Cardiac septum (tissue), 1 donor: ENCODE measurements at regions not wholly inside any gene's neighbourhood (a gene's known extent, or its start where the extent isn't known, plus 50 kb on each side); places are given as distances from the start of the nearest gene placed in this dataset.

Experiments
- DNase-seq: peaks from one replicate; pipeline ENCODE4 v3.0.0-alpha.2; 2020; ENCODE audit warnings: low spot score
- intact Hi-C: fragments of 100-400 bp; cut with DNase I; formaldehyde crosslinking; loops from one replicate; pipeline ENCODE4 v1.14.0; 2022
- donor health status: DM: no; HTN: no; CAD: no.

DNA sequence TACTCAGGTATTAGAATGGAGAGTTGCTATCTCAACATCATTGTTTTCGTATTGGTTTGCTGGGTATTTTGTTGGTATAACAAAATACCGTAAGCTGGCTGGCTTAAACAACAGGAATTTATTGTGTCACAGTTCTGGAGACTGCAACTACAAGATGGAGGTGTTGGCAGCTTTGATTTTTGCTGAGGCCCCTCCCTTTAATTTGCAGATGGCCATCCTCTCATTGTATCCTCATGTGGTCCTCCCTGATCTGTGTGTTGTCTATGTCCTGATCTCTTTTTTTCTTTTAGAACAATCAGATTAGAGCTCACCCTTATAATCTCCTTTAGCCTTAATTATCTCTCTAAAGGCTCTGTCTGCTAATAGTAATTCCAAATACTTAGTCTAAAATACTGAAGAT is 299.8 kb upstream of the GOLIM4 start:
- intact Hi-C loops, result no loop called here
- no peak for DNase-seq

GRCh38 chr3:168394439-168394838 is 298.7 kb upstream of the GOLIM4 start:
- intact Hi-C loops, result no loop called here
- no peak for DNase-seq

DNA sequence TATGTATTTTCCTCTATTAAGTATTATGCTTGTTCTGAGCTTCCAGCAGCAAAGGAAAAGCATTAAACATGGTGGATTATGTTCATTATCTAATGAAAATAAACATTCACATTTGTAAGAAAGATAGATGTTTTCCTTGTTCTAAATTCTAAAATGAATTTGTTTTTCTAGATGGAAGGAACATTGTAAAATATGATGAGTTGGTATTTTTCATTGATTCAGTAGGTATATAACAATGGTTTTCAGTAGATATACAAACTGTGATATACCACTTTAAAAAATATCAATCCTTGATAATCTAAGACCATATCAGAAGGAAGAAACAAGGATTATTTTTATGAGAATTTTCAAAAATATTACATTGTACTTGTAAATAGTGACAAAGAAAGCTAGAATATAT is 290.6 kb upstream of the GOLIM4 start:
- intact Hi-C loops, result no loop called here
- no peak for DNase-seq

- DNase-seq, result no peak
- intact Hi-C loops, result no loop called here
These were observed 289.3 kb upstream of the GOLIM4 start for GRCh38 chr3:168384990-168385389.

DNA sequence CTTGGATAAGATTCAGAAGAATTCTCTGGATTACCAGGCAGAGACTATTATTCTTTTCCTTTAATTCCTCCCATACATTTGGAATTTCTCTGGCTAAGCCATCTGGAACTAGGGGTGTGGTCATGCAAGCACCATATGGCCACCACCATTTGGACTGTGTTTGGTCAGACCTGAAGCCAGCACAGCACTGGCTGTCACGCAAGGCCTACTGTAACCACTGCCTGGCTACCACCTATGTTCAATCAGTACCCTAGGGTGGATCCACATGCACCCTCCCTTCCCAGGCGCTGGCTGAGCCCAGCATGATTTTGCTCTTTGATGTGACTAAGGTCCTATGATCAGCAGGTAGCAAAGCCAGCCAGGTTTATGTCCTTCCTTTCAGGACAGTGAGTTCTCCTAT is 287.8 kb upstream of the GOLIM4 start:
- DNase-seq, result no peak
- intact Hi-C loops, result no loop called here

DNA sequence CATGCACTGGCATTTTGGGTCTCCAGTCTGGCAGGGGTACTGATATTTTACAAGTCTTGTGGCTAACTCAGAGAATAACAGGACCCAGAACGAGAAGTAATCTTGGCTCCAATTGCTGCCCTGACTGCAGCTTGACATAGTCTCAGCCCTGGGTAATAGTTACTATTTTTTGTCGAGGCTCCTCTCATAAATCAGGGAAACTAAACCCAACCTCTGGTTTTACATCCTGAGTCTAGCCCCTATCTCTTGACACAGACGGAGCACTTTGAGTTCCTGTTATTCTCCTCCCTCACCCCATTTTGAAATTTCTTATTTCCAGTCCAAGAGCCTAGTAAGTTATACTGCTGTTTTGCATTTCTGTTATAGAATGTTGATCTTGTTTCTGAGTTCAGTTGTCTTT is 276.1 kb upstream of the GOLIM4 start:
- intact Hi-C loops, result no loop called here
- no peak for DNase-seq

DNA sequence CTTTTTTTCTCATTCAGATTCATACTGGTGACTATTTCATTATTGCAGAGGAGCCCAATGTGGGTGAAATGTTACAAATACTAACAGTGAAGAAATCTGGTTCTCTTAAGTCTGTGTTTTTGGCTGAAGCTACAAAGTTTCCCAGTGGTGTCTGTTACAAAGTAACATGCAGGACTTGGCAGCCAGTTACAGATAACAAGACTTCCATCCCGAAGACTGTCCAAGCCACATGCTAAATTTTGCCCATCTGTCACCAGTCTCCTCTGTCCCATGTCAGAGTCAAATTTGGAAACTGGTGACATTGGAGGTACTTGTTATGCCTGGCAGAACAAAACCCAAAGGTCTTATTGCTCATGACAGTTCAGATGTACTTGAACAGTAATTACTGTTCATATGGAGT is 269.2 kb upstream of the GOLIM4 start:
- intact Hi-C loops, result no loop called here
- DNase-seq, result no peak

DNA sequence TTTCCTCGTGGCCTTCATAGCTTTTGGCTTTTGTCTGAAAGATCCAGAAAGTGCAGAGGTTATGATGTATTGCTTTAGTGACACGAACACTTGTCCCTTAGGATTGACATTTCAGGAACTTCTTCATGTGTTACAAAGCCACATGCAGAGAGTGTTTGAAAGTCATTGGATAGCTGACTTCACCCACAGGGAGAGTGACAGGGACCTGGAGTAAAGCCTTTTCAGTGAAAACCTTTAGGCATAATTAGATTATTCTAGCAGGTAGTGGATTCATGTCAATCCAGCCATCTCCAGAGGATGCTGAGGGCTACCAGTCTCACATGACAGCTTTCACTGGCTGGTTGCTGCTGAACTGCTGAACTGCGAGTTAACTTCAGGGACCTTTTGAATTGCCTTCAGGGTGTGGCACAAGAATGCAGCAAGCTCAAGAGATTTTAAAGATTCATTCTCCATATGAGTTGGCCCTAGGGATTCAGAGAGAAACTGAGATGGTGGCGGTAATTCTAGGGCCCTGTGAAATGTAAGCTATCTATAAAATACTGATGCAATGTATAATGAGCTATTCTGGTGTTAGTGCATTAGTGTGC is 267.0 kb upstream of the GOLIM4 start:
- intact Hi-C loops, result no loop called here
- no peak for DNase-seq

DNA sequence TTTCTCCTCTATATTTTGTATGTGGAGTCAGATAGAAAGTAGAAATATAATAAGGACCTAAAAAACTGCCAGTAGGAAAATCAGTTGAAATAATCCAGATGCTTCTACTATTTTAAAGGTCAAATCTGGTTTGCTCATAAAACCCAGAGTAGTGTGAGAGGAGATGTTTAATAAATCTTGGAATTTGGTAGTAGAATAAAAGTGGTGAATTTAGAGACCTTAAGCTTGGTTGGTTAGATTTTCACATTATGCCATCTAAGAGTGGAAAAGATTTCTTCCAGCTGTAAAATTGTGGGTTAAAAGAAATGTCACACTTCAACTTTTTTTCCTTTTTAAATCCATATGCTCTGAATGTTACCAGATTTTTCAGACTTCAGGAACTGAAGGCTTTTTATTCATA is 266.4 kb upstream of the GOLIM4 start:
- intact Hi-C loops, result no loop called here
- no peak for DNase-seq

- intact Hi-C loops, result no loop called here
- no peak for DNase-seq
These were observed 265.3 kb upstream of the GOLIM4 start for GRCh38 chr3:168360993-168361392.

- intact Hi-C loops, result no loop called here
- no peak for DNase-seq
These were observed 247.5 kb upstream of the GOLIM4 start for GRCh38 chr3:168342946-168343850.

DNA sequence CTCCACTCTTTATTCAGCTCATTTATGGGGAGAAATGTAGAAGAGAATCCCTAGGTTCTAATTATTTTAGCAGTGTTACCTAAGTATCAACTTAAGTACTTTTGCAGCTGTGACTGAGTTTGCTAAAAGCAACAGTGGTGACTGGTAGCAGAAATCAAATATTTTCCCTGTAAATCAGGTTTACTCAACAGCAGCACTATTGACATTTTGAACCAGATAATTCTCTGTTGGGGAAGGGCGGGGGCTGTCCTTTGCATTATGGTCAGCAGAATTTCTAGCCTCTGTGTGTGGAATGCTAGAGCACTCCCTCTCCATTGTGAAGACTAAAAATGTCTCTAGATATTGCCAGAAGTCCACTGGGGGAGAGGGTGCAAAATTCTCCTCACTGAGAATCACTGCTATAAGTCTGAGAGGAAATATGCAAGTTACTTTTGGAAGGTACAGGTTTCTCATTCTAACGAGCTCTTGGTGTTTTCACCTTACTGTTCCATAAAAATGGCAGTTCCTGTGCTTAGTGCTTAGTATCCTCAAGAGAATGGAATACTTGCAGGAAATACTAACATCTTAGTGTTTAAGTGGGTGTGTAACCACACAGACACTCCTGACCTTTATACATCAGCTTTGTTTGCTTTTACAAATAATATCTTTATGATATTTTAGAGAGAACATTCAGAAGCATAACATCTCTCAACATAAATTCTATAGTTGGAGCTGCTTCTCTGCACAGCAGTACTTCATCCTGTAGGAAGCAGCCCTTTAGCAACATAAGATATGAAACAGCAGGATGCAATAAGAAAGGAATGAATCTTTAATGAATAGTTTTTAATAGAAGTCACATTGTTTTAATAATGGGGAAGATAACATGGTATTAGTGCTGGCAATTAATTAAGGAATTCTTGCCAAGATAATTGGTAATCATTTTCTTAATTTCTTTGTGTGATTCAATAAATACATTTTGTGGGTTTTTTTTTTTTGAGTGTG is 246.5 kb upstream of the GOLIM4 start:
- no peak for DNase-seq
- intact Hi-C loops, result no loop called here

GRCh38 chr3:168341192-168341815 is 245.6 kb upstream of the GOLIM4 start:
- intact Hi-C loops, result no loop called here
- DNase-seq, result no peak

GRCh38 chr3:168338161-168338560 is 242.4 kb upstream of the GOLIM4 start:
- intact Hi-C loops, result no loop called here
- no peak for DNase-seq

- intact Hi-C loops, result no loop called here
These were observed 240.6 kb upstream of the GOLIM4 start for GRCh38 chr3:168336276-168336675.

DNA sequence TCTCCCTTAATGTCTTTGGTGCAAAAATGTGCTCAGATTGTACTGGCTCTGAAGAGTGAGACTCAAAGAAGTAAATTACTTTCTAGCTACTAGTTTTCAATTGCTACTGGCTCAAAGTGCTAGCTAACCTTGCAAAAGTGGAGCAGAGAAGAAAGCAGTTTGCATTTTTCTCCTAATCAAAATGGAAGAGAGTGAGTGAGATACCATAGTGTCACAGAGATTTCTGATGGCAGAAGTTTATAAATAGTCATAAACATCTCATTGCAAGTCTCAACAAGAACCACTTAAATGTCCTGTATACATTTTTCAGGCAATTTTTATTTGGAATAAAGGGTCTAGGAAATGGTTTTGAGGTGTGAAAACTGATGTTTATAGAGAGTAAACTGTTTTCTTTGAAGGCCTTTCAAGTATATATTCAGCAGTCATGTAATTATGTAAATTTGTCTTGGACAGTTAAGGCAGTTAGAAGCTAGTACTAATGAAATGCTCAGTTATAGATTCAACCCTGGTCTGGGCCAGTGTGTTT is 237.7 kb upstream of the GOLIM4 start:
- intact Hi-C loops, result no loop called here
- no peak for DNase-seq

More at GRCh38 chr3:168336276-168336675, 240.6 kb upstream of the GOLIM4 start:
- no peak for DNase-seq

GRCh38 chr3:168331756-168332155 is 236.0 kb upstream of the GOLIM4 start:
- intact Hi-C loops, result no loop called here
- no peak for DNase-seq

- intact Hi-C loops, result no loop called here
- no peak for DNase-seq
These were observed 235.3 kb upstream of the GOLIM4 start for GRCh38 chr3:168330983-168331382.

DNA sequence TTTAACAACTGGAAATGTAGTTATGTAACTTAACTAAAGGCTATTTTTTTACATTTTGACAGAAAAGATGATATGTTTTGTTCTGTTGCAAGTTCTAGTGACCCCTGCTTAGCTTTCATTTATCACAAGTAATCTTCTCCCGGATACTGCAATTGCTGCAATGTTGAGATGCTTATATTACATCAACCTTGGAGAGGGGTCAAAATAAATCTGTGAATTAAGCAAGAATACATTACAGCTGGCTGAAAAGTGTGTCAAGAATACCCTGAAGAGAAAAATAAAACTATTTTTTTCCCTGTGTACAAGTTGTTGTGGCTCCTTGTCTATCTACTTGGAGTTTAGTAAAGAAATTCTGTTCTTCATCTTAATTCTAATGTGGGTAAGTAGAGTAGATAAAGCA is 232.1 kb upstream of the GOLIM4 start:
- intact Hi-C loops, result no loop called here

DNA sequence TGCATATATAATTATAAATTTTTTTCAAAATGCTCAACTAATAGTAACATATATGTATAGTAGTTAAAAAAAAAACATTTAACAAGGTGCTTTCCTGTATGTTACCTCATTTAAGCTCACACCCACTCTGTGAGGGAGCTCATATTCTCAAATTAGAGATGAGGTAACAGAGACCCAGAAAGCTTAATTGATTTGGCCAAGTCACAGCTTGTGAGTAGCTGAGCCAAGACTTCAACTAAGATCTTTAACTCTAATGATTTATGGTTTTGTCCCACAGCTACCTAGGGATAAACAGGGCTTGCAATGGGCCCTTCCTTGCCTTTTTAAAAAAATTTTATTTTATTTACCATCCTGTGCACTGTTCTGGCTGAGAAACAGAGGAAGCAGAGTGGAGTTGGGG is 230.0 kb upstream of the GOLIM4 start:
- intact Hi-C loops, result no loop called here
- no peak for DNase-seq

More for the DNA sequence above, 232.1 kb upstream of the GOLIM4 start:
- DNase-seq, result no peak
